HepG2 (cell line): ENCODE measurements at regions not wholly inside any gene's neighbourhood (a gene's known extent, or its start where the extent isn't known, plus 50 kb on each side); places are given as distances from the start of the nearest gene placed in this dataset.

Experiments used
- ATAC-seq: fragments of 200-7000 bp; cut with Tn5 transposase; 3 replicates; pipeline ENCODE4 v1.9.1; 2020; ENCODE audit warnings: mild to moderate bottlenecking, moderate library complexity
- BruUV-seq: library from RNA; stranded (reverse); fragments of 400-500 nt; replicated peaks from 2 replicates; lab custom pipeline; 2021; lab: Mats Ljungman, UMichigan
- CTCF ChIA-PET: fragments of 300-600 bp; formaldehyde crosslinking; extraction: SDS; loops from one replicate; lab custom pipeline; 2021; ENCODE audit warnings: low total read pairs, inconsistent platforms, low intra/inter-chr PET ratio; lab: Yijun Ruan, JAX
- POLR2A ChIA-PET: fragments of 350-600 bp; sonication (Branson Sonifier 250); formaldehyde crosslinking; loops from one replicate; lab custom pipeline; 2020; ENCODE audit warnings: antibody characterized with exemption, inconsistent platforms; lab: Yijun Ruan, JAX
- DNase-seq: peaks from one replicate; pipeline ENCODE4 v3.0.0-alpha.2; 2015; ENCODE audit warnings: low spot score
- FAIRE-seq: peaks from 3 replicates; lab custom pipeline; 2011; peaks lifted over from hg19 to GRCh38; lab: Jason Lieb, UNC
- H2AFZ ChIP-seq: one replicate; pipeline ENCODE4 v1.6.1; 2011; ENCODE audit warnings: low read length, inconsistent platforms
- H3K27ac ChIP-seq: fragments of 300-600 bp; 3 replicates; pipeline ENCODE4 v1.8.0; 2011; ENCODE audit warnings: mixed run types, mild to moderate bottlenecking, mixed read lengths, low read length, inconsistent platforms; ENCODE audit not compliant: insufficient read depth; ENCODE audit errors: extremely low read length
- H3K27me3 ChIP-seq, 2 experiments: fragments of 200-600 bp in 1 of 2; 2 replicates in 1 of 2; 3 replicates in 1 of 2; pipeline versions ENCODE4 v1.6.0 to v1.8.0; 2011; ENCODE audit warnings: low read length in 2 of 2, mild to moderate bottlenecking in 2 of 2, moderate library complexity in 2 of 2, inconsistent platforms in 1 of 2; ENCODE audit not compliant: insufficient read depth in 2 of 2, control insufficient read depth in 1 of 2
- H3K36me3 ChIP-seq, 2 experiments: fragments of 200-600 bp in 1 of 2; replicated peaks in 1 of 2; 2 replicates in 1 of 2; 3 replicates in 1 of 2; pipeline versions ENCODE4 v1.5.1 to v1.8.0; 2011; ENCODE audit warnings: low read length in 2 of 2, inconsistent platforms in 1 of 2; ENCODE audit not compliant: insufficient read depth in 2 of 2, control insufficient read depth in 1 of 2
- H3K4me1 ChIP-seq: 2 replicates; pipeline ENCODE4 v1.5.1; 2012; ENCODE audit warnings: low read length, inconsistent platforms; ENCODE audit not compliant: insufficient read depth
- H3K4me2 ChIP-seq: 2 replicates; pipeline ENCODE4 v1.6.0; 2011; ENCODE audit warnings: low read depth, low read length, inconsistent platforms
- H3K4me3 ChIP-seq, 3 experiments: fragments of 200-600 bp in 1 of 3; sonication (generic), shearing (Covaris generic) in 1 of 3; replicated peaks in 1 of 3; 2 replicates each; pipeline ENCODE4 v1.5.1; 2011 to 2016; ENCODE audit warnings: low read length in 3 of 3, inconsistent platforms in 2 of 3, low read depth in 2 of 3, mild to moderate bottlenecking in 2 of 3, control low read depth in 1 of 3, mixed read lengths in 1 of 3; ENCODE audit not compliant: insufficient read depth in 1 of 3
- H3K79me2 ChIP-seq: one replicate; pipeline ENCODE4 v1.6.1; 2011; ENCODE audit warnings: low read length, inconsistent platforms; ENCODE audit not compliant: insufficient read depth
- H3K9ac ChIP-seq: 2 replicates; pipeline ENCODE4 v1.6.0; 2011; ENCODE audit warnings: mild to moderate bottlenecking, low read depth, low read length, inconsistent platforms; ENCODE audit not compliant: insufficient read depth
- H3K9me3 ChIP-seq: 2 replicates; pipeline ENCODE4 v1.5.1; 2012; ENCODE audit warnings: mild to moderate bottlenecking, low read length
- H4K20me1 ChIP-seq: 2 replicates; pipeline ENCODE4 v1.6.0; 2011; ENCODE audit warnings: inconsistent platforms, mild to moderate bottlenecking, low read length, moderate library complexity; ENCODE audit not compliant: insufficient read depth
- AGO1 ChIP-seq: fragments of 200-400 bp; formaldehyde crosslinking; IDR thresholded peaks from 2 replicates; pipeline ENCODE4 v1.6.1; 2017; ENCODE audit warnings: mild to moderate bottlenecking, low read depth, low read length, moderate library complexity; ENCODE audit not compliant: poor library complexity, severe bottlenecking
- GATAD1 ChIP-seq: IDR thresholded peaks from 2 replicates; pipeline ENCODE4 v1.6.1; 2016; ENCODE audit warnings: missing genetic modification reagents, missing compliant biosample characterization
- HES4 ChIP-seq: sonication (generic); formaldehyde crosslinking; IDR thresholded peaks from 2 replicates; pipeline ENCODE4 v1.9.0; 2021; ENCODE audit warnings: mild to moderate bottlenecking, missing genetic modification reagents, borderline replicate concordance
- KAT8 ChIP-seq: IDR thresholded peaks from 2 replicates; pipeline ENCODE4 v1.6.1; 2016; ENCODE audit warnings: missing genetic modification reagents, missing compliant biosample characterization
- KDM4B ChIP-seq: sonication (generic); formaldehyde crosslinking; IDR thresholded peaks from 2 replicates; pipeline ENCODE4 v1.4.0; 2020; ENCODE audit warnings: missing genetic modification reagents
- MYC ChIP-seq: sonication (generic); formaldehyde crosslinking; IDR thresholded peaks from 2 replicates; pipeline ENCODE4 v1.9.0; 2021; ENCODE audit warnings: missing genetic modification reagents, borderline replicate concordance
- ONECUT2 ChIP-seq: sonication (generic); formaldehyde crosslinking; IDR thresholded peaks from 2 replicates; pipeline ENCODE4 v1.4.0; 2020; ENCODE audit warnings: missing genetic modification reagents
- RARA ChIP-seq: IDR thresholded peaks from 2 replicates; pipeline ENCODE4 v1.6.1; 2016; ENCODE audit warnings: missing genetic modification reagents, missing compliant biosample characterization
- SRF ChIP-seq: IDR thresholded peaks from 2 replicates; pipeline ENCODE4 v1.6.1; 2011; ENCODE audit warnings: mild to moderate bottlenecking, low read depth, low read length, moderate library complexity
- ZNF460 ChIP-seq: sonication (generic); formaldehyde crosslinking; IDR thresholded peaks from 2 replicates; pipeline ENCODE4 v1.5.1; 2020; ENCODE audit warnings: missing genetic modification reagents, mild to moderate bottlenecking, borderline replicate concordance
- ZNF496 ChIP-seq: sonication (generic); formaldehyde crosslinking; IDR thresholded peaks from 2 replicates; pipeline ENCODE4 v1.8.1; 2023; ENCODE audit warnings: mild to moderate bottlenecking, moderate library complexity, missing genetic modification reagents; ENCODE audit not compliant: insufficient replicate concordance
- ZNF557 ChIP-seq: sonication (generic); formaldehyde crosslinking; IDR thresholded peaks from 2 replicates; pipeline ENCODE4 v1.4.0; 2020; ENCODE audit warnings: missing genetic modification reagents
- ZNF570 ChIP-seq: sonication (generic); formaldehyde crosslinking; IDR thresholded peaks from 2 replicates; pipeline ENCODE4 v1.4.0; 2020; ENCODE audit warnings: mild to moderate bottlenecking, missing genetic modification reagents, borderline replicate concordance
- ZNF75D ChIP-seq: sonication (generic); formaldehyde crosslinking; IDR thresholded peaks from 2 replicates; pipeline ENCODE4 v1.8.1; 2023; ENCODE audit warnings: missing genetic modification reagents, mild to moderate bottlenecking, borderline replicate concordance
- ZSCAN12 ChIP-seq: sonication (generic); formaldehyde crosslinking; IDR thresholded peaks from 2 replicates; pipeline ENCODE4 v1.9.0; 2021; ENCODE audit warnings: mild to moderate bottlenecking, missing genetic modification reagents
- WGBS: methylation state at CpG from one replicate; pipeline ENCODE4 v1.1.6; 2017; ENCODE audit warnings: low lambda C conversion rate; 5-methylcytosine and 5-hydroxymethylcytosine counted together
- in situ Hi-C: cut with HindIII; loops from 2 replicates; pipeline ENCODE4 v1.10.0; 2017; ENCODE audit warnings: low pct_unique_long_range_greater_than_20kb; ENCODE audit not compliant: extremely low pct_ligation_motif_present
- intact Hi-C: fragments of 100-400 bp; cut with micrococcal nuclease; formaldehyde crosslinking; loops from one replicate; pipeline ENCODE4 v1.10.0; 2022; ENCODE audit not compliant: unreplicated experiment
- TF ChIP-seq, protein P1 (sequence below): sonication (generic); formaldehyde crosslinking; IDR thresholded peaks from 2 replicates; pipeline ENCODE4 v1.8.0; 2022; ENCODE audit warnings: missing genetic modification reagents, mild to moderate bottlenecking, inconsistent platforms, borderline replicate concordance
- TF ChIP-seq, protein P2 (sequence below): sonication (generic); formaldehyde crosslinking; IDR thresholded peaks from 2 replicates; pipeline ENCODE4 v1.9.0; 2021; ENCODE audit warnings: missing genetic modification reagents, borderline replicate concordance

DNA sequence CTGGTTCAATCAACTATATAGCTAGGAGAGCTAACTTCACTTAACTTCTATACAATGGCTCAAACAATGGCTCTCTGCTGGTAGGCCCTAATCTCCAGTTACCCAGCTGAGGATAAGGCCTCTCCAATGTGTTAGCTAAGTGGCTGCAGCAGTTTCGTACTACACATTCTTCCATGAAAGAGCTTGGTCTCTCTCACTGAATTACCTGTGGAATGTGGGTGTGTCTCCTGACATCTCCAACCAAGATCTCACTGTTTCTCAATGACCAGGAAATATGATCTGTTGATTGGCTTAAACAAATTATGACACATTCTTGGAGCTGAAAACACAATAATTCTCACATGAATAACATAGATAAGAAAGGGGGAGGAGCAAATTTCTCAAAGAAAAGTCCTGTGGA is 169.8 kb upstream of the ROBO1 start:
- CTCF ChIA-PET, result no interaction called here
- H4K20me1 ChIP-seq, result no peaks in the 10 kb centered on the region
- intact Hi-C loops (no loop called here), in situ Hi-C loops (no loop called here)
- no peaks in the 10 kb centered on the region for H3K27me3 ChIP-seq
- no TSS peak for BruUV-seq
- H3K4me1 ChIP-seq, result no peaks in the 10 kb centered on the region
- H3K4me2 ChIP-seq, result no peak overlapping the region
- H3K4me3 ChIP-seq, result no peak overlapping the region
- no peak for DNase-seq
- 12% methylated on average over 1 of the region's 1 CpG for WGBS
- TF ChIP-seq KAT8, result no peak
- no peak for TF ChIP-seq AGO1
- no peak for TF ChIP-seq HES4 (CRISPR knock-in tag)
- no peak for TF ChIP-seq RARA
- TF ChIP-seq ZNF570, result no peak
- TF ChIP-seq SRF, result no peak
- no peak for TF ChIP-seq ZSCAN12 (CRISPR knock-in tag)
- no peak for TF ChIP-seq MYC
- no peak for TF ChIP-seq ZNF496 (CRISPR knock-in tag)
- TF ChIP-seq ZNF75D, result no peak
- no peak for TF ChIP-seq ONECUT2 (CRISPR knock-in tag)
- no peak for TF ChIP-seq KDM4B (CRISPR knock-in tag)
- TF ChIP-seq, protein P1, sequence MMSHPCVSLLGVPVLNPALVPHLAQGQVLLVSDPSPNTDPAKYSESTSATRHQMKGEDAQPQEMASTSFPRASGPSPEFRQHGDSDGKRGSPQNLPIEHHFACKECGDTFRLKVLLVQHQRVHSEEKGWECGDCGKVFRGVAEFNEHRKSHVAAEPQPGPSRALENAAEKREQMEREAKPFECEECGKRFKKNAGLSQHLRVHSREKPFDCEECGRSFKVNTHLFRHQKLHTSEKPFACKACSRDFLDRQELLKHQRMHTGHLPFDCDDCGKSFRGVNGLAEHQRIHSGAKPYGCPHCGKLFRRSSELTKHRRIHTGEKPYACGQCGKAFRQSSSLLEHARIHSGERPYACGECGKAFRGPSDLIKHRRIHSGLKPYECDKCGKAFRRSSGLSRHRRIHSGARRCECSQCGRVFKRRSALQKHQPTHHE, result no peak
- TF ChIP-seq ZNF557 (CRISPR knock-in tag), result no peak
- TF ChIP-seq GATAD1 (CRISPR knock-in tag), result no peak
- no peak for TF ChIP-seq ZNF460 (CRISPR knock-in tag)
- TF ChIP-seq, protein P2, sequence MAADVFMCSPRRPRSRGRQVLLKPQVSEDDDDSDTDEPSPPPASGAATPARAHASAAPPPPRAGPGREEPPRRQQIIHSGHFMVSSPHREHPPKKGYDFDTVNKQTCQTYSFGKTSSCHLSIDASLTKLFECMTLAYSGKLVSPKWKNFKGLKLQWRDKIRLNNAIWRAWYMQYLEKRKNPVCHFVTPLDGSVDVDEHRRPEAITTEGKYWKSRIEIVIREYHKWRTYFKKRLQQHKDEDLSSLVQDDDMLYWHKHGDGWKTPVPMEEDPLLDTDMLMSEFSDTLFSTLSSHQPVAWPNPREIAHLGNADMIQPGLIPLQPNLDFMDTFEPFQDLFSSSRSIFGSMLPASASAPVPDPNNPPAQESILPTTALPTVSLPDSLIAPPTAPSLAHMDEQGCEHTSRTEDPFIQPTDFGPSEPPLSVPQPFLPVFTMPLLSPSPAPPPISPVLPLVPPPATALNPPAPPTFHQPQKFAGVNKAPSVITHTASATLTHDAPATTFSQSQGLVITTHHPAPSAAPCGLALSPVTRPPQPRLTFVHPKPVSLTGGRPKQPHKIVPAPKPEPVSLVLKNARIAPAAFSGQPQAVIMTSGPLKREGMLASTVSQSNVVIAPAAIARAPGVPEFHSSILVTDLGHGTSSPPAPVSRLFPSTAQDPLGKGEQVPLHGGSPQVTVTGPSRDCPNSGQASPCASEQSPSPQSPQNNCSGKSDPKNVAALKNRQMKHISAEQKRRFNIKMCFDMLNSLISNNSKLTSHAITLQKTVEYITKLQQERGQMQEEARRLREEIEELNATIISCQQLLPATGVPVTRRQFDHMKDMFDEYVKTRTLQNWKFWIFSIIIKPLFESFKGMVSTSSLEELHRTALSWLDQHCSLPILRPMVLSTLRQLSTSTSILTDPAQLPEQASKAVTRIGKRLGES (CRISPR knock-in tag), result no peak
- no peak overlapping the region for H3K9ac ChIP-seq
- H3K9me3 ChIP-seq, result no peaks in the 10 kb centered on the region
- FAIRE-seq, result no peak
- H3K27ac ChIP-seq, result no peak overlapping the region
- no peak for ATAC-seq
- no peaks in the 10 kb centered on the region for H3K36me3 ChIP-seq
- H3K79me2 ChIP-seq, result no peaks in the 10 kb centered on the region
- H2AFZ ChIP-seq, result no peak overlapping the region
- POLR2A ChIA-PET, result no interaction called here
